PC-9 (cell line): ENCODE measurements at regions not wholly inside any gene's neighbourhood (a gene's known extent, or its start where the extent isn't known, plus 50 kb on each side); places are given as distances from the start of the nearest gene placed in this dataset.

Source experiments
- BruUV-seq: library from RNA; stranded (reverse); fragments of 400-500 nt; replicated peaks from 2 replicates; lab custom pipeline; 2021; lab: Mats Ljungman, UMichigan
- CTCF ChIA-PET: fragments of 300-600 bp; sonication (Branson Sonifier 250); formaldehyde crosslinking; loops from one replicate; lab custom pipeline; 2022; ENCODE audit warnings: antibody characterized with exemption; lab: Charles Lee
- POLR2A ChIA-PET: fragments of 300-600 bp; sonication (Branson Sonifier 250); formaldehyde crosslinking; loops from one replicate; lab custom pipeline; 2022; ENCODE audit warnings: antibody characterized with exemption; ENCODE audit not compliant: unreplicated experiment; lab: Charles Lee
- DNase-seq, 2 experiments: peaks; one replicate each; pipeline versions ENCODE4 v3.0.0 to v3.0.0-alpha.2; 2015 to 2022; ENCODE audit warnings: mixed read lengths in 1 of 2
- H2AFZ ChIP-seq: fragments of 200-600 bp; sonication (generic); 2 replicates; pipeline ENCODE4 v1.8.1; 2017; ENCODE audit warnings: antibody characterized with exemption
- H3F3A ChIP-seq: fragments of 200-600 bp; sonication (generic); 2 replicates; pipeline ENCODE4 v1.8.1; 2017; ENCODE audit warnings: antibody characterized with exemption, mild to moderate bottlenecking, low read depth; ENCODE audit not compliant: insufficient read depth
- H3K27ac ChIP-seq: fragments of 200-600 bp; sonication (generic); 2 replicates; pipeline ENCODE4 v1.6.1; 2016; ENCODE audit warnings: mixed run types
- H3K27me3 ChIP-seq: fragments of 200-600 bp; sonication (generic); 2 replicates; pipeline ENCODE4 v1.6.1; 2016; ENCODE audit warnings: low read depth, mixed run types; ENCODE audit not compliant: insufficient read depth
- H3K36me3 ChIP-seq: fragments of 200-600 bp; sonication (generic); 2 replicates; pipeline ENCODE4 v1.6.1; 2016; ENCODE audit warnings: low read depth, mixed run types
- H3K4me1 ChIP-seq: fragments of 200-600 bp; sonication (generic); replicated peaks from 2 replicates; pipeline ENCODE4 v1.6.1; 2016; ENCODE audit warnings: mixed run types; ENCODE audit not compliant: insufficient read depth
- H3K4me2 ChIP-seq: fragments of 200-600 bp; sonication (generic); 2 replicates; pipeline ENCODE4 v1.6.1; 2017; ENCODE audit warnings: mixed run types
- H3K4me3 ChIP-seq: fragments of 200-600 bp; sonication (generic); 2 replicates; pipeline ENCODE4 v1.6.1; 2016; ENCODE audit warnings: mixed run types
- H3K79me2 ChIP-seq: fragments of 200-600 bp; sonication (generic); 2 replicates; pipeline ENCODE4 v1.6.1; 2017; ENCODE audit warnings: low read depth, mixed run types
- H3K9me2 ChIP-seq: fragments of 200-600 bp; sonication (generic); 2 replicates; pipeline ENCODE4 v1.8.1; 2017; ENCODE audit warnings: mild to moderate bottlenecking; ENCODE audit not compliant: insufficient read depth
- H3K9me3 ChIP-seq: fragments of 200-600 bp; sonication (generic); 2 replicates; pipeline ENCODE4 v1.8.1; 2016; ENCODE audit warnings: low read depth; ENCODE audit not compliant: insufficient read depth
- H4K20me1 ChIP-seq: fragments of 200-600 bp; sonication (generic); 2 replicates; pipeline ENCODE4 v1.8.1; 2017; ENCODE audit not compliant: insufficient read depth
- EZH2 ChIP-seq: fragments of 200-600 bp; sonication (generic); IDR thresholded peaks from 2 replicates; pipeline ENCODE4 v1.8.0; 2017; ENCODE audit warnings: antibody characterized with exemption, low read depth
- intact Hi-C: fragments of 100-400 bp; cut with micrococcal nuclease; formaldehyde crosslinking; loops from one replicate; pipeline ENCODE4 v1.10.0; 2022; ENCODE audit not compliant: unreplicated experiment
- TF ChIP-seq, protein P1 (sequence below): fragments of 200-600 bp; sonication (generic); conservative IDR thresholded peaks from 2 replicates; pipeline ENCODE4 v1.6.1; 2017; ENCODE audit warnings: mixed run types, antibody characterized with exemption, mild to moderate bottlenecking, moderate library complexity

DNA sequence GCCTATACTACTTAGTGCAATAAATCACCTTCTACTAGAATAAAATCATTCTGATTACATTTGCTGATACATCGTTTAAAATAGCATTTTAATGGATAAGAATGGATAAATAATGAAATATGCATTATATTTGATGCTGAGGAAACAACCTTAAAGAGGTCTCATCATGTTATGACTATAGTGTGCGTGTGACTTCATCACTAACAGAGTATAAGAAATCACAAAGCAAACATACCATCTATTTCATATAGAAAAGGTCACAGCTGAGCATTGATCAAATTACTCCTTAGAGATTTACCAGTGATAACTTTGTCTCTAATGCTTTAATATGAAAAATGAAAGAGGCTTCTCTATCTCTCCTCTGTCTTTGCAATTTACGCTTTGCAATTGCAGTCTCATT lies 1620.3 kb upstream of the SLC10A2 start:
- H3K27ac ChIP-seq: no peak overlapping the region
- no peaks in the 10 kb centered on the region for H3K9me3 ChIP-seq
- no peaks in the 10 kb centered on the region for H4K20me1 ChIP-seq
- H3K4me1 ChIP-seq: no peaks in the 10 kb centered on the region
- ChIA-PET POLR2A (no interaction called here), CTCF (no interaction called here)
- H3K4me2 ChIP-seq: no peak overlapping the region
- no peak overlapping the region for H3K4me3 ChIP-seq
- H3K36me3 ChIP-seq: no peaks in the 10 kb centered on the region
- H3K27me3 ChIP-seq: no peaks in the 10 kb centered on the region
- intact Hi-C loops: no loop called here
- no TSS peak for BruUV-seq
- no peak overlapping the region for H2AFZ ChIP-seq
- H3F3A ChIP-seq: no peaks in the 10 kb centered on the region
- H3K79me2 ChIP-seq: no peaks in the 10 kb centered on the region
- DNase-seq: no peak
- no peak for TF ChIP-seq EZH2
- TF ChIP-seq, protein P1, sequence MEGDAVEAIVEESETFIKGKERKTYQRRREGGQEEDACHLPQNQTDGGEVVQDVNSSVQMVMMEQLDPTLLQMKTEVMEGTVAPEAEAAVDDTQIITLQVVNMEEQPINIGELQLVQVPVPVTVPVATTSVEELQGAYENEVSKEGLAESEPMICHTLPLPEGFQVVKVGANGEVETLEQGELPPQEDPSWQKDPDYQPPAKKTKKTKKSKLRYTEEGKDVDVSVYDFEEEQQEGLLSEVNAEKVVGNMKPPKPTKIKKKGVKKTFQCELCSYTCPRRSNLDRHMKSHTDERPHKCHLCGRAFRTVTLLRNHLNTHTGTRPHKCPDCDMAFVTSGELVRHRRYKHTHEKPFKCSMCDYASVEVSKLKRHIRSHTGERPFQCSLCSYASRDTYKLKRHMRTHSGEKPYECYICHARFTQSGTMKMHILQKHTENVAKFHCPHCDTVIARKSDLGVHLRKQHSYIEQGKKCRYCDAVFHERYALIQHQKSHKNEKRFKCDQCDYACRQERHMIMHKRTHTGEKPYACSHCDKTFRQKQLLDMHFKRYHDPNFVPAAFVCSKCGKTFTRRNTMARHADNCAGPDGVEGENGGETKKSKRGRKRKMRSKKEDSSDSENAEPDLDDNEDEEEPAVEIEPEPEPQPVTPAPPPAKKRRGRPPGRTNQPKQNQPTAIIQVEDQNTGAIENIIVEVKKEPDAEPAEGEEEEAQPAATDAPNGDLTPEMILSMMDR: no peak
- no peaks in the 10 kb centered on the region for H3K9me2 ChIP-seq

DNA sequence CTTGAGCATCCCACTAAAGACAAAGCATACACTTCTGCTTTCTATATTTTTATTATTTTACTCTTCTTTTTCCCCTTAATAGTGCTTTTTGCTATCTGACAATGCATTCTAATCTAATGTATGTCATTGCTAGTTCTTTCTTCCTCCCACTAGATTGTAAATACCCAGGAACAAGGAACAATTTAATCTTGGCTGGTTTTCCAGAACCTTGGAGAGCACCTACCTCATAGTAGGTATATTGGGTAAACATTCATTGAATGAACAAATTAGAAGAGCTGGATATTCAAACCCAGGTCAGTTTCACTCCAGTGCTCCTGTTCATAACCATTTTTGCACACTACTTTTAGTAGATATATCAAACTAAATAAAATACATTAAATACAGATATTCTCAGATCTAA lies 1617.6 kb upstream of the SLC10A2 start:
- Histone ChIP-seq H3K79me2 (no peaks in the 10 kb centered on the region), H4K20me1 (no peaks in the 10 kb centered on the region), H3K9me3 (no peaks in the 10 kb centered on the region), H3K36me3 (no peaks in the 10 kb centered on the region), H3K27me3 (no peaks in the 10 kb centered on the region), H3F3A (no peaks in the 10 kb centered on the region), H3K4me2 (no peak overlapping the region), H3K9me2 (no peaks in the 10 kb centered on the region), H2AFZ (no peak overlapping the region), H3K4me1 (no peaks in the 10 kb centered on the region), H3K4me3 (no peak overlapping the region), H3K27ac (no peak overlapping the region)
- ChIA-PET POLR2A (no interaction called here), CTCF (no interaction called here)
- BruUV-seq: no TSS peak
- no peak for DNase-seq
- TF ChIP-seq, protein P1: no peak
- TF ChIP-seq EZH2: no peak
- intact Hi-C loops: no loop called here

DNA sequence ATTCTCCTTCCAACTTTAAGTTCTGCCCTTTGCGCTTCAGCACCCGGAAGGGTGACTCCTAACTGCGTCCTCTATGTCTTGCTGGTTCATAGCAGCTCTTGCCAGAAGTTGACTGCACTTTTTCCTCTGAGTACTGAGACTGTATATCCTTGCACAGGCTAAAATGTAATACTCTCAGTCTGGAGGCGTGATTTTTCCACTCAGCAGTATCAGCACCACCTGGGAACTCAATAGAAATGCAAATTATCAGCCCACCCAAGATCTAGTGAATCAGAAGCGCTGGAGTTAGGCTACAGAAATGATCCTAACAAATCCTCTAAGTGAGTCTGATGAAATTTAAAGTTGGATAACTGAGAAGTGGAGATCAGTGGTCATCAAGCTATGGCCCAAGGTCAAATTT lies 1611.9 kb upstream of the SLC10A2 start:
- no peaks in the 10 kb centered on the region for H3K9me2 ChIP-seq
- no TSS peak for BruUV-seq
- no peak for DNase-seq
- H3K4me2 ChIP-seq: no peak overlapping the region
- no peaks in the 10 kb centered on the region for H3K27me3 ChIP-seq
- H3K79me2 ChIP-seq: no peaks in the 10 kb centered on the region
- CTCF ChIA-PET: no interaction called here
- H3K4me3 ChIP-seq: no peak overlapping the region
- no peaks in the 10 kb centered on the region for H3F3A ChIP-seq
- H2AFZ ChIP-seq: no peak overlapping the region
- TF ChIP-seq, protein P1: no peak
- no peak for TF ChIP-seq EZH2
- POLR2A ChIA-PET: no interaction called here
- intact Hi-C loops: no loop called here
- H3K36me3 ChIP-seq: no peaks in the 10 kb centered on the region
- no peaks in the 10 kb centered on the region for H3K4me1 ChIP-seq
- H3K27ac ChIP-seq: no peak overlapping the region
- H3K9me3 ChIP-seq: no peaks in the 10 kb centered on the region
- no peaks in the 10 kb centered on the region for H4K20me1 ChIP-seq
